HepG2 (cell line): ENCODE measurements at regions not wholly inside any gene's neighbourhood (a gene's known extent, or its start where the extent isn't known, plus 50 kb on each side); places are given as distances from the start of the nearest gene placed in this dataset.
A peak's percentile ranks its signal among the peaks of the same experiment; 100 is the strongest.
"Not testable (repeated sequence)": the region's sequence is repeated elsewhere in the genome, so short reads cannot be mapped to it uniquely, and the experiment has no call there.

Experiments
- CREM ChIP-seq, 2 experiments: sonication (generic) in 1 of 2; formaldehyde crosslinking in 1 of 2; IDR thresholded peaks; 2 replicates each; pipeline versions ENCODE4 v1.4.0 to v1.6.1; 2016 to 2020; ENCODE audit warnings: antibody characterized with exemption in 1 of 2, mild to moderate bottlenecking in 1 of 2, missing genetic modification reagents in 1 of 2
- FOXK1 ChIP-seq: sonication (generic); formaldehyde crosslinking; IDR thresholded peaks from 2 replicates; pipeline ENCODE4 v1.4.0; 2020; ENCODE audit warnings: low read depth, missing genetic modification reagents, borderline replicate concordance
- IRF2 ChIP-seq: IDR thresholded peaks from 2 replicates; pipeline ENCODE4 v1.6.1; 2018; ENCODE audit warnings: missing genetic modification reagents, missing compliant biosample characterization
- MIXL1 ChIP-seq: IDR thresholded peaks from 2 replicates; pipeline ENCODE4 v1.6.1; 2016
- NFKBIZ ChIP-seq: IDR thresholded peaks from 2 replicates; pipeline ENCODE4 v1.6.1; 2018; ENCODE audit warnings: missing genetic modification reagents, missing compliant biosample characterization
- SAP130 ChIP-seq: IDR thresholded peaks from 2 replicates; pipeline ENCODE4 v1.6.1; 2016; ENCODE audit warnings: low read depth
- SOX6 ChIP-seq, 2 experiments: fragments of 450-650 bp in 1 of 2; sonication (generic) in 1 of 2; formaldehyde crosslinking in 1 of 2; IDR thresholded peaks; 2 replicates each; pipeline versions ENCODE4 v1.4.0 to v1.6.1; 2017 to 2020; ENCODE audit warnings: antibody characterized with exemption in 1 of 2, mild to moderate bottlenecking in 1 of 2, missing genetic modification reagents in 1 of 2
- YEATS4 ChIP-seq: sonication (generic); formaldehyde crosslinking; IDR thresholded peaks from 2 replicates; pipeline ENCODE4 v1.4.0; 2020; ENCODE audit warnings: missing genetic modification reagents, borderline replicate concordance
- TF ChIP-seq, protein P1 (sequence below): sonication (generic); formaldehyde crosslinking; IDR thresholded peaks from 2 replicates; pipeline ENCODE4 v1.4.0; 2020; ENCODE audit warnings: missing genetic modification reagents
- TF ChIP-seq, protein P2 (sequence below): sonication (generic); formaldehyde crosslinking; IDR thresholded peaks from 2 replicates; pipeline ENCODE4 v1.4.0; 2020; ENCODE audit warnings: missing genetic modification reagents
- TF ChIP-seq, protein P3 (sequence below): IDR thresholded peaks from 2 replicates; pipeline ENCODE4 v1.6.1; 2018; ENCODE audit warnings: missing genetic modification reagents, mild to moderate bottlenecking, missing compliant biosample characterization
- TF ChIP-seq, protein P4 (sequence below), 2 experiments: sonication (generic) in 1 of 2; formaldehyde crosslinking in 1 of 2; IDR thresholded peaks; 2 replicates each; pipeline versions ENCODE4 v1.4.0 to v1.6.1; 2018 to 2020; ENCODE audit warnings: missing genetic modification reagents in 2 of 2, borderline replicate concordance in 1 of 2, low read depth in 1 of 2, mild to moderate bottlenecking in 1 of 2, missing biosample characterization in 1 of 2
- TF ChIP-seq, protein P5 (sequence below): IDR thresholded peaks from 2 replicates; pipeline ENCODE4 v1.4.0; 2020; ENCODE audit warnings: mild to moderate bottlenecking, missing genetic modification reagents
- TF ChIP-seq, protein P6 (sequence below): IDR thresholded peaks from 2 replicates; pipeline ENCODE4 v1.6.1; 2012; ENCODE audit warnings: low read depth, low read length, improper control_type of control experiment

DNA sequence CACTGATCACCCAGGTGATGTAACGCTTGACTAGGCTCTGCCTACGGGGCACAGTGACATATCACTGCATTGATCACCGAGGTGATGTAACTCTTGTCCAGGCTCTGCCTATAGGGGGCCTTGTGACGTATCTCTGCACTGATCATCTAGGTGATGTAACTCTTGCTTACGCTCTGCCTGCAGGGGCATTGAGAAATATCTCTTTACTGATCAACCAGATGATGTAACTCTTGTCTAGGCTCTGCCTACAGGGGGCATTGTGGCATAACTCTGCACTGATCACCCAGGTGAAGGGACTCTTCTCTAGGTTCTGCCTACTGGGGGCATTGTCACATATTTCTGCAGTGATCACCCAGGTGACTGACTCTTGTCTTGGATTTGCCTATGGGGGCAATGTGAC, 50.9 kb upstream of the USP14 start (continued):
- TF ChIP-seq, protein P1, sequence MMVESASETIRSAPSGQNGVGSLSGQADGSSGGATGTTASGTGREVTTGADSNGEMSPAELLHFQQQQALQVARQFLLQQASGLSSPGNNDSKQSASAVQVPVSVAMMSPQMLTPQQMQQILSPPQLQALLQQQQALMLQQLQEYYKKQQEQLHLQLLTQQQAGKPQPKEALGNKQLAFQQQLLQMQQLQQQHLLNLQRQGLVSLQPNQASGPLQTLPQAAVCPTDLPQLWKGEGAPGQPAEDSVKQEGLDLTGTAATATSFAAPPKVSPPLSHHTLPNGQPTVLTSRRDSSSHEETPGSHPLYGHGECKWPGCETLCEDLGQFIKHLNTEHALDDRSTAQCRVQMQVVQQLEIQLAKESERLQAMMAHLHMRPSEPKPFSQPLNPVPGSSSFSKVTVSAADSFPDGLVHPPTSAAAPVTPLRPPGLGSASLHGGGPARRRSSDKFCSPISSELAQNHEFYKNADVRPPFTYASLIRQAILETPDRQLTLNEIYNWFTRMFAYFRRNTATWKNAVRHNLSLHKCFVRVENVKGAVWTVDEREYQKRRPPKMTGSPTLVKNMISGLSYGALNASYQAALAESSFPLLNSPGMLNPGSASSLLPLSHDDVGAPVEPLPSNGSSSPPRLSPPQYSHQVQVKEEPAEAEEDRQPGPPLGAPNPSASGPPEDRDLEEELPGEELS = peak; percentile 48; the same call in 1 of the 2 replicates
- TF ChIP-seq NFKBIZ (peak; percentile 57; the same call in 1 of the 2 replicates), CREM (IDR thresholded peaks at IDR 0.05) (peak; percentile 63), FOXK1 (peak; percentile 77; the same call in 1 of the 2 replicates), SOX6 (CRISPR knock-in tag; IDR thresholded peaks at IDR 0.05) (peak; percentile 52), MIXL1 (0 out of 2 replicates have a peak, but pooled peaks have one; percentile 27), SAP130 (CRISPR knock-in tag) (peak; percentile 36; the same call in 1 of the 2 replicates), IRF2 (CRISPR knock-in tag) (0 out of 2 replicates have a peak, but pooled peaks have one; percentile 35), YEATS4 (peak; percentile 40; the same call in 1 of the 2 replicates)
- TF ChIP-seq CREM (CRISPR knock-in tag; IDR thresholded peaks at IDR 0.05); SOX6 (IDR thresholded peaks at IDR 0.05): not testable (repeated sequence)
- TF ChIP-seq, protein P2, sequence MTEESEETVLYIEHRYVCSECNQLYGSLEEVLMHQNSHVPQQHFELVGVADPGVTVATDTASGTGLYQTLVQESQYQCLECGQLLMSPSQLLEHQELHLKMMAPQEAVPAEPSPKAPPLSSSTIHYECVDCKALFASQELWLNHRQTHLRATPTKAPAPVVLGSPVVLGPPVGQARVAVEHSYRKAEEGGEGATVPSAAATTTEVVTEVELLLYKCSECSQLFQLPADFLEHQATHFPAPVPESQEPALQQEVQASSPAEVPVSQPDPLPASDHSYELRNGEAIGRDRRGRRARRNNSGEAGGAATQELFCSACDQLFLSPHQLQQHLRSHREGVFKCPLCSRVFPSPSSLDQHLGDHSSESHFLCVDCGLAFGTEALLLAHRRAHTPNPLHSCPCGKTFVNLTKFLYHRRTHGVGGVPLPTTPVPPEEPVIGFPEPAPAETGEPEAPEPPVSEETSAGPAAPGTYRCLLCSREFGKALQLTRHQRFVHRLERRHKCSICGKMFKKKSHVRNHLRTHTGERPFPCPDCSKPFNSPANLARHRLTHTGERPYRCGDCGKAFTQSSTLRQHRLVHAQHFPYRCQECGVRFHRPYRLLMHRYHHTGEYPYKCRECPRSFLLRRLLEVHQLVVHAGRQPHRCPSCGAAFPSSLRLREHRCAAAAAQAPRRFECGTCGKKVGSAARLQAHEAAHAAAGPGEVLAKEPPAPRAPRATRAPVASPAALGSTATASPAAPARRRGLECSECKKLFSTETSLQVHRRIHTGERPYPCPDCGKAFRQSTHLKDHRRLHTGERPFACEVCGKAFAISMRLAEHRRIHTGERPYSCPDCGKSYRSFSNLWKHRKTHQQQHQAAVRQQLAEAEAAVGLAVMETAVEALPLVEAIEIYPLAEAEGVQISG = 0 out of 2 replicates have a peak, but pooled peaks have one; percentile 18
- TF ChIP-seq, protein P3, sequence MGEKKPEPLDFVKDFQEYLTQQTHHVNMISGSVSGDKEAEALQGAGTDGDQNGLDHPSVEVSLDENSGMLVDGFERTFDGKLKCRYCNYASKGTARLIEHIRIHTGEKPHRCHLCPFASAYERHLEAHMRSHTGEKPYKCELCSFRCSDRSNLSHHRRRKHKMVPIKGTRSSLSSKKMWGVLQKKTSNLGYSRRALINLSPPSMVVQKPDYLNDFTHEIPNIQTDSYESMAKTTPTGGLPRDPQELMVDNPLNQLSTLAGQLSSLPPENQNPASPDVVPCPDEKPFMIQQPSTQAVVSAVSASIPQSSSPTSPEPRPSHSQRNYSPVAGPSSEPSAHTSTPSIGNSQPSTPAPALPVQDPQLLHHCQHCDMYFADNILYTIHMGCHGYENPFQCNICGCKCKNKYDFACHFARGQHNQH (CRISPR knock-in tag) = 0 out of 2 replicates have a peak, but pooled peaks have one; percentile 25
- TF ChIP-seq, protein P4, sequence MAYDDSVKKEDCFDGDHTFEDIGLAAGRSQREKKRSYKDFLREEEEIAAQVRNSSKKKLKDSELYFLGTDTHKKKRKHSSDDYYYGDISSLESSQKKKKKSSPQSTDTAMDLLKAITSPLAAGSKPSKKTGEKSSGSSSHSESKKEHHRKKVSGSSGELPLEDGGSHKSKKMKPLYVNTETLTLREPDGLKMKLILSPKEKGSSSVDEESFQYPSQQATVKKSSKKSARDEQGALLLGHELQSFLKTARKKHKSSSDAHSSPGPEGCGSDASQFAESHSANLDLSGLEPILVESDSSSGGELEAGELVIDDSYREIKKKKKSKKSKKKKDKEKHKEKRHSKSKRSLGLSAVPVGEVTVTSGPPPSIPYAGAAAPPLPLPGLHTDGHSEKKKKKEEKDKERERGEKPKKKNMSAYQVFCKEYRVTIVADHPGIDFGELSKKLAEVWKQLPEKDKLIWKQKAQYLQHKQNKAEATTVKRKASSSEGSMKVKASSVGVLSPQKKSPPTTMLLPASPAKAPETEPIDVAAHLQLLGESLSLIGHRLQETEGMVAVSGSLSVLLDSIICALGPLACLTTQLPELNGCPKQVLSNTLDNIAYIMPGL (CRISPR knock-in tag; IDR thresholded peaks at IDR 0.05; ENCODE audit: borderline replicate concordance in 1 of 2, low read depth in 1 of 2) = 0 out of 4 replicates have a peak, but pooled peaks have one; percentile 25 to 44
- TF ChIP-seq, protein P5, sequence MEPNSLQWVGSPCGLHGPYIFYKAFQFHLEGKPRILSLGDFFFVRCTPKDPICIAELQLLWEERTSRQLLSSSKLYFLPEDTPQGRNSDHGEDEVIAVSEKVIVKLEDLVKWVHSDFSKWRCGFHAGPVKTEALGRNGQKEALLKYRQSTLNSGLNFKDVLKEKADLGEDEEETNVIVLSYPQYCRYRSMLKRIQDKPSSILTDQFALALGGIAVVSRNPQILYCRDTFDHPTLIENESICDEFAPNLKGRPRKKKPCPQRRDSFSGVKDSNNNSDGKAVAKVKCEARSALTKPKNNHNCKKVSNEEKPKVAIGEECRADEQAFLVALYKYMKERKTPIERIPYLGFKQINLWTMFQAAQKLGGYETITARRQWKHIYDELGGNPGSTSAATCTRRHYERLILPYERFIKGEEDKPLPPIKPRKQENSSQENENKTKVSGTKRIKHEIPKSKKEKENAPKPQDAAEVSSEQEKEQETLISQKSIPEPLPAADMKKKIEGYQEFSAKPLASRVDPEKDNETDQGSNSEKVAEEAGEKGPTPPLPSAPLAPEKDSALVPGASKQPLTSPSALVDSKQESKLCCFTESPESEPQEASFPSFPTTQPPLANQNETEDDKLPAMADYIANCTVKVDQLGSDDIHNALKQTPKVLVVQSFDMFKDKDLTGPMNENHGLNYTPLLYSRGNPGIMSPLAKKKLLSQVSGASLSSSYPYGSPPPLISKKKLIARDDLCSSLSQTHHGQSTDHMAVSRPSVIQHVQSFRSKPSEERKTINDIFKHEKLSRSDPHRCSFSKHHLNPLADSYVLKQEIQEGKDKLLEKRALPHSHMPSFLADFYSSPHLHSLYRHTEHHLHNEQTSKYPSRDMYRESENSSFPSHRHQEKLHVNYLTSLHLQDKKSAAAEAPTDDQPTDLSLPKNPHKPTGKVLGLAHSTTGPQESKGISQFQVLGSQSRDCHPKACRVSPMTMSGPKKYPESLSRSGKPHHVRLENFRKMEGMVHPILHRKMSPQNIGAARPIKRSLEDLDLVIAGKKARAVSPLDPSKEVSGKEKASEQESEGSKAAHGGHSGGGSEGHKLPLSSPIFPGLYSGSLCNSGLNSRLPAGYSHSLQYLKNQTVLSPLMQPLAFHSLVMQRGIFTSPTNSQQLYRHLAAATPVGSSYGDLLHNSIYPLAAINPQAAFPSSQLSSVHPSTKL (CRISPR knock-in tag) = peak; percentile 54
- TF ChIP-seq, protein P6, sequence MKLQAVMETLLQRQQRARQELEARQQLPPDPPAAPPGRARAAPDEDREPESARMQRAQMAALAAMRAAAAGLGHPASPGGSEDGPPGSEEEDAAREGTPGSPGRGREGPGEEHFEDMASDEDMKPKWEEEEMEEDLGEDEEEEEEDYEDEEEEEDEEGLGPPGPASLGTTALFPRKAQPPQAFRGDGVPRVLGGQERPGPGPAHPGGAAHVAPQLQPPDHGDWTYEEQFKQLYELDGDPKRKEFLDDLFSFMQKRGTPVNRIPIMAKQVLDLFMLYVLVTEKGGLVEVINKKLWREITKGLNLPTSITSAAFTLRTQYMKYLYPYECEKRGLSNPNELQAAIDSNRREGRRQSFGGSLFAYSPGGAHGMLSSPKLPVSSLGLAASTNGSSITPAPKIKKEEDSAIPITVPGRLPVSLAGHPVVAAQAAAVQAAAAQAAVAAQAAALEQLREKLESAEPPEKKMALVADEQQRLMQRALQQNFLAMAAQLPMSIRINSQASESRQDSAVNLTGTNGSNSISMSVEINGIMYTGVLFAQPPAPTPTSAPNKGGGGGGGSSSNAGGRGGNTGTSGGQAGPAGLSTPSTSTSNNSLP = 0 out of 2 replicates have a peak, but pooled peaks have one; percentile 48
